ENCODE measurements at regions not wholly inside any gene's neighbourhood (a gene's known extent, or its start where the extent isn't known, plus 50 kb on each side); places are given as distances from the start of the nearest gene placed in this dataset.

GRCh38 chr20:48313324-48313723, 514.5 kb downstream of the PREX1 start:
- no peak for DNase-seq (ENCODE audit: low read depth in 2 of 3, low spot score in 2 of 3)

GRCh38 chr20:48311956-48312355, 515.8 kb downstream of the PREX1 start:
- no peak for DNase-seq (ENCODE audit: low read depth in 2 of 3, low spot score in 2 of 3)

GRCh38 chr20:48310305-48310704, 517.5 kb downstream of the PREX1 start:
- DNase-seq (ENCODE audit: low read depth in 2 of 3, low spot score in 2 of 3) = no peak

- DNase-seq (ENCODE audit: low read depth in 2 of 3, low spot score in 2 of 3) = no peak
These were observed 518.5 kb downstream of the PREX1 start for GRCh38 chr20:48309293-48309692.

- DNase-seq (ENCODE audit: low read depth in 2 of 3, low spot score in 2 of 3) = no peak
These were observed 518.9 kb downstream of the PREX1 start for GRCh38 chr20:48308882-48309281.

GRCh38 chr20:48308232-48308781, 519.5 kb downstream of the PREX1 start:
- no peak for DNase-seq (ENCODE audit: low read depth in 2 of 3, low spot score in 2 of 3)

GRCh38 chr20:48307277-48307676, 520.5 kb downstream of the PREX1 start:
- no peak for DNase-seq (ENCODE audit: low read depth in 2 of 3, low spot score in 2 of 3)

- no peak for DNase-seq (ENCODE audit: low read depth in 2 of 3, low spot score in 2 of 3)
These were observed 517.7 kb upstream of the SULF2 start for GRCh38 chr20:48302844-48303542.

GRCh38 chr20:48302149-48302548, 516.9 kb upstream of the SULF2 start:
- no peak for DNase-seq (ENCODE audit: low read depth in 2 of 3, low spot score in 2 of 3)

GRCh38 chr20:48301189-48301588, 515.9 kb upstream of the SULF2 start:
- DNase-seq (ENCODE audit: low read depth in 2 of 3, low spot score in 2 of 3) = no peak

GRCh38 chr20:48300529-48300928, 515.2 kb upstream of the SULF2 start:
- DNase-seq (ENCODE audit: low read depth in 2 of 3, low spot score in 2 of 3) = no peak

GRCh38 chr20:48298851-48299484, 513.7 kb upstream of the SULF2 start:
- peak in 2 of 3 donors; percentile 42 to 67 for DNase-seq (ENCODE audit: low read depth in 2 of 3, low spot score in 2 of 3)

GRCh38 chr20:48298433-48298832, 513.2 kb upstream of the SULF2 start:
- DNase-seq (ENCODE audit: low read depth in 2 of 3, low spot score in 2 of 3) = no peak

- no peak for DNase-seq (ENCODE audit: low read depth in 2 of 3, low spot score in 2 of 3)
These were observed 510.7 kb upstream of the SULF2 start for GRCh38 chr20:48295966-48296421.

- DNase-seq (ENCODE audit: low read depth in 2 of 3, low spot score in 2 of 3) = no peak
These were observed 510.2 kb upstream of the SULF2 start for GRCh38 chr20:48295445-48295903.

GRCh38 chr20:48294942-48295341, 509.7 kb upstream of the SULF2 start:
- no peak for DNase-seq (ENCODE audit: low read depth in 2 of 3, low spot score in 2 of 3)

GRCh38 chr20:48294196-48294595, 508.9 kb upstream of the SULF2 start:
- no peak for DNase-seq (ENCODE audit: low read depth in 2 of 3, low spot score in 2 of 3)

- DNase-seq (ENCODE audit: low read depth in 2 of 3, low spot score in 2 of 3) = no peak
These were observed 508.4 kb upstream of the SULF2 start for GRCh38 chr20:48293671-48294070.

GRCh38 chr20:48292806-48293205, 507.5 kb upstream of the SULF2 start:
- DNase-seq (ENCODE audit: low read depth in 2 of 3, low spot score in 2 of 3) = no peak

GRCh38 chr20:48291896-48292295, 506.6 kb upstream of the SULF2 start:
- no peak for DNase-seq (ENCODE audit: low read depth in 2 of 3, low spot score in 2 of 3)

- DNase-seq (ENCODE audit: low read depth in 2 of 3, low spot score in 2 of 3) = no peak
These were observed 503.7 kb upstream of the SULF2 start for GRCh38 chr20:48288930-48289507.

Data from hematopoietic multipotent progenitor cell (in vitro differentiated cells).